ENCODE measurements at regions not wholly inside any gene's neighbourhood (a gene's known extent, or its start where the extent isn't known, plus 50 kb on each side); places are given as distances from the start of the nearest gene placed in this dataset.

- H3K27ac ChIP-seq (ENCODE audit: low read length) = no peak overlapping the region
- no peaks in the 10 kb centered on the region for H3K9me2 ChIP-seq (ENCODE audit: insufficient read depth, low read length)
- no peaks in the 10 kb centered on the region for H3K27me3 ChIP-seq (ENCODE audit: insufficient read depth, low read depth, low read length)
- TF ChIP-seq SMC3 (conservative IDR thresholded peaks at IDR 0.05; ENCODE audit: poor library complexity) (no peak), EZH2 (IDR thresholded peaks at IDR 0.05; ENCODE audit: borderline replicate concordance, insufficient read depth, low read length, poor library complexity, severe bottlenecking) (no peak), EP300 (conservative IDR thresholded peaks at IDR 0.05; ENCODE audit: poor library complexity, severe bottlenecking) (no peak), CTCF (IDR thresholded peaks at IDR 0.05; ENCODE audit: poor library complexity, severe bottlenecking) (no peak)
- H3K4me2 ChIP-seq (ENCODE audit: low read length) = no peak overlapping the region
- no peaks in the 10 kb centered on the region for H3K36me3 ChIP-seq (ENCODE audit: insufficient read depth, low read length)
- H3K9ac ChIP-seq (ENCODE audit: low read length) = no peak overlapping the region
- H4K20me1 ChIP-seq (ENCODE audit: insufficient read depth) = no peaks in the 10 kb centered on the region
- no peaks in the 10 kb centered on the region for H3K79me2 ChIP-seq (replicated peaks; ENCODE audit: insufficient read depth, low read length)
- no peak overlapping the region for H2AFZ ChIP-seq (ENCODE audit: low read depth, low read length)
- H3K4me3 ChIP-seq (ENCODE audit: low read length) = no peak overlapping the region
- H3F3A ChIP-seq (ENCODE audit: insufficient read depth, low read length, poor library complexity, severe bottlenecking) = no peaks in the 10 kb centered on the region
- no peaks in the 10 kb centered on the region for H3K9me3 ChIP-seq (ENCODE audit: low read length)
These were observed 167.2 kb downstream of the KLF5 start for GRCh38 chr13:73225990-73226389.

GRCh38 chr13:73224703-73225102 lies 165.9 kb downstream of the KLF5 start:
- H3K27me3 ChIP-seq (ENCODE audit: insufficient read depth, low read depth, low read length) = no peaks in the 10 kb centered on the region
- H3K9me2 ChIP-seq (ENCODE audit: insufficient read depth, low read length) = no peaks in the 10 kb centered on the region
- no peak overlapping the region for H3K4me2 ChIP-seq (ENCODE audit: low read length)
- H3K27ac ChIP-seq (ENCODE audit: low read length) = no peak overlapping the region
- no peaks in the 10 kb centered on the region for H3K9me3 ChIP-seq (ENCODE audit: low read length)
- TF ChIP-seq SMC3 (conservative IDR thresholded peaks at IDR 0.05; ENCODE audit: poor library complexity) (no peak), EZH2 (IDR thresholded peaks at IDR 0.05; ENCODE audit: borderline replicate concordance, insufficient read depth, low read length, poor library complexity, severe bottlenecking) (no peak), REST (IDR thresholded peaks at IDR 0.05; ENCODE audit: borderline replicate concordance) (no peak), TAF1 (IDR thresholded peaks at IDR 0.05; ENCODE audit: low read depth) (no peak), POLR2AphosphoS5 (IDR thresholded peaks at IDR 0.05) (no peak), CTCF (IDR thresholded peaks at IDR 0.05; ENCODE audit: poor library complexity, severe bottlenecking) (no peak), MXI1 (conservative IDR thresholded peaks at IDR 0.05; ENCODE audit: poor library complexity, severe bottlenecking) (no peak), RAD21 (conservative IDR thresholded peaks at IDR 0.05) (no peak), EP300 (conservative IDR thresholded peaks at IDR 0.05; ENCODE audit: poor library complexity, severe bottlenecking) (no peak)
- H3K79me2 ChIP-seq (replicated peaks; ENCODE audit: insufficient read depth, low read length) = no peaks in the 10 kb centered on the region
- H2AFZ ChIP-seq (ENCODE audit: low read depth, low read length) = no peak overlapping the region
- no peaks in the 10 kb centered on the region for H3F3A ChIP-seq (ENCODE audit: insufficient read depth, low read length, poor library complexity, severe bottlenecking)
- no peaks in the 10 kb centered on the region for H4K20me1 ChIP-seq (ENCODE audit: insufficient read depth)
- no peaks in the 10 kb centered on the region for H3K36me3 ChIP-seq (ENCODE audit: insufficient read depth, low read length)
- H3K9ac ChIP-seq (ENCODE audit: low read length) = no peak overlapping the region
- H3K4me3 ChIP-seq (ENCODE audit: low read length) = no peak overlapping the region

Measured in neural cell (in vitro differentiated cells).